K562 (cell line): ENCODE measurements at regions not wholly inside any gene's neighbourhood (a gene's known extent, or its start where the extent isn't known, plus 50 kb on each side); places are given as distances from the start of the nearest gene placed in this dataset.

Source experiments
- ATAC-seq: fragments of 200-7000 bp; cut with Tn5 transposase; 3 replicates; pipeline ENCODE4 v1.9.1; 2020; ENCODE audit warnings: moderate library complexity
- BruUV-seq: library from RNA; stranded (reverse); fragments of 400-500 nt; replicated peaks from 2 replicates; lab custom pipeline; 2021; lab: Mats Ljungman, UMichigan
- CTCF ChIA-PET: fragments of 300-600 bp; formaldehyde crosslinking; extraction: SDS; loops from one replicate; lab custom pipeline; 2021; ENCODE audit warnings: low intra/inter-chr PET ratio; lab: Yijun Ruan, JAX
- POLR2A ChIA-PET: fragments of 300-600, 350-650 bp; sonication (Branson Sonifier 250); formaldehyde crosslinking; extraction: SDS; loops from one replicate; lab custom pipeline; 2021; ENCODE audit warnings: antibody characterized with exemption, inconsistent platforms; lab: Yijun Ruan, JAX
- DNase-seq, 4 experiments: peaks; one replicate each; pipeline versions ENCODE4 v3.0.0 to v3.0.0-alpha.2; 2011 to 2018; ENCODE audit warnings: low spot score in 3 of 4, mixed read lengths in 3 of 4; ENCODE audit errors: extremely low read depth in 1 of 4
- FAIRE-seq: peaks from 2 replicates; lab custom pipeline; 2011; peaks lifted over from hg19 to GRCh38; lab: Jason Lieb, UNC
- H2AFZ ChIP-seq: 2 replicates; pipeline ENCODE4 v1.6.0; 2011; ENCODE audit warnings: low read depth, low read length, control low read depth, inconsistent platforms
- H3K27ac ChIP-seq: fragments of 200-600 bp; 3 replicates; pipeline ENCODE4 v1.8.0; 2011; ENCODE audit warnings: low read depth, mild to moderate bottlenecking, control low read depth, inconsistent platforms, low read length, moderate library complexity, mixed read lengths; ENCODE audit errors: extremely low read depth
- H3K27me3 ChIP-seq, 2 experiments: fragments of 300-600 bp in 1 of 2; 2 replicates in 1 of 2; 3 replicates in 1 of 2; pipeline versions ENCODE4 v1.6.0 to v1.8.0; 2011; ENCODE audit warnings: inconsistent platforms in 2 of 2, low read length in 2 of 2, mild to moderate bottlenecking in 1 of 2, mixed read lengths in 1 of 2, moderate library complexity in 1 of 2; ENCODE audit not compliant: control insufficient read depth in 2 of 2, insufficient read depth in 2 of 2
- H3K36me3 ChIP-seq: fragments of 300-600 bp; 3 replicates; pipeline ENCODE4 v1.8.0; 2011; ENCODE audit warnings: mild to moderate bottlenecking, low read length, inconsistent platforms; ENCODE audit not compliant: control insufficient read depth, insufficient read depth
- H3K4me1 ChIP-seq, 2 experiments: fragments of 200-600 bp in 1 of 2; replicated peaks in 1 of 2; 2 replicates in 1 of 2; 3 replicates in 1 of 2; pipeline versions ENCODE4 v1.5.1 to v1.8.0; 2011; ENCODE audit warnings: inconsistent platforms in 2 of 2, low read length in 2 of 2, mild to moderate bottlenecking in 1 of 2, mixed read lengths in 1 of 2, moderate library complexity in 1 of 2; ENCODE audit not compliant: control insufficient read depth in 2 of 2, insufficient read depth in 2 of 2
- H3K4me2 ChIP-seq: 2 replicates; pipeline ENCODE4 v1.6.1; 2011; ENCODE audit warnings: low read length, control low read depth, inconsistent platforms, mixed read lengths; ENCODE audit not compliant: insufficient read depth
- H3K4me3 ChIP-seq: fragments of 200-600 bp; sonication (generic), shearing (Covaris generic); 2 replicates; pipeline ENCODE4 v1.5.1; 2016; ENCODE audit warnings: control low read depth, inconsistent platforms
- H3K79me2 ChIP-seq: fragments of 200-600 bp; 3 replicates; pipeline ENCODE4 v1.8.0; 2011; ENCODE audit warnings: low read length, inconsistent platforms; ENCODE audit not compliant: control insufficient read depth, insufficient read depth
- H3K9ac ChIP-seq, 2 experiments: 2 replicates each; pipeline versions ENCODE4 v1.6.0 to v1.6.1; 2011; ENCODE audit warnings: low read depth in 2 of 2, low read length in 2 of 2, control low read depth in 1 of 2, inconsistent platforms in 1 of 2, mild to moderate bottlenecking in 1 of 2, mixed read lengths in 1 of 2; ENCODE audit not compliant: insufficient read depth in 1 of 2
- H3K9me1 ChIP-seq: one replicate; pipeline ENCODE4 v1.6.0; 2011; ENCODE audit warnings: inconsistent platforms, mild to moderate bottlenecking, low read length, moderate library complexity; ENCODE audit not compliant: control insufficient read depth, insufficient read depth
- H3K9me3 ChIP-seq: replicated peaks from 2 replicates; pipeline ENCODE4 v1.5.1; 2011; ENCODE audit warnings: low read depth, low read length, inconsistent platforms; ENCODE audit not compliant: control insufficient read depth, insufficient read depth
- H4K20me1 ChIP-seq: replicated peaks from 2 replicates; pipeline ENCODE4 v1.6.1; 2011; ENCODE audit warnings: low read length, inconsistent platforms, mixed read lengths; ENCODE audit not compliant: control insufficient read depth, insufficient read depth
- HDAC2 ChIP-seq: fragments of 450-650 bp; IDR thresholded peaks from 2 replicates; pipeline ENCODE4 v1.6.1; 2016; ENCODE audit warnings: mild to moderate bottlenecking
- REST ChIP-seq, 2 experiments: fragments of 450-650 bp; formaldehyde crosslinking in 1 of 2; IDR thresholded peaks; 2 replicates each; pipeline versions ENCODE4 v1.4.0 to v1.6.1; 2014 to 2020; ENCODE audit warnings: mild to moderate bottlenecking in 2 of 2, borderline replicate concordance in 1 of 2, low read depth in 1 of 2
- RFX5 ChIP-seq: IDR thresholded peaks from 2 replicates; pipeline ENCODE4 v1.6.1; 2011; ENCODE audit warnings: low read depth, mild to moderate bottlenecking, improper control_type of control experiment, low read length
- YY1 ChIP-seq, 3 experiments: IDR thresholded peaks; 2 replicates each; pipeline ENCODE4 v1.6.1; 2011; ENCODE audit warnings: low read length in 2 of 3, mild to moderate bottlenecking in 2 of 3, moderate library complexity in 2 of 3, borderline replicate concordance in 1 of 3, control low read depth in 1 of 3, low read depth in 1 of 3; ENCODE audit not compliant: insufficient read depth in 3 of 3, insufficient replicate concordance in 2 of 3, control insufficient read depth in 1 of 3, insufficient read length in 1 of 3; ENCODE audit errors: extremely low read depth in 1 of 3
- WGBS: fragments of 100-300 bp; shearing (Covaris generic); methylation state at CpG from one replicate; pipeline ENCODE4 v1.1.6; 2016; ENCODE audit warnings: low coverage, mixed read lengths; ENCODE audit not compliant: insufficient coverage; ENCODE audit errors: missing lambda C conversion rate; 5-methylcytosine and 5-hydroxymethylcytosine counted together
- in situ Hi-C: fragments of 300-500 bp; cut with MboI; formaldehyde crosslinking; loops from 4 replicates; pipeline ENCODE4 v1.15.0; 2018; ENCODE audit warnings: inconsistent platforms, mixed read lengths
- intact Hi-C: fragments of 100-400 bp; cut with micrococcal nuclease; formaldehyde crosslinking; loops from 2 replicates; pipeline ENCODE4 v1.14.2; 2022

GRCh38 chr2:15850534-15850933, 89.8 kb upstream of the MYCN start:
- TF ChIP-seq REST (IDR thresholded peaks at IDR 0.05; ENCODE audit: borderline replicate concordance): no peak
- no peak for TF ChIP-seq REST (CRISPR knock-in tag; IDR thresholded peaks at IDR 0.05; ENCODE audit: low read depth)
- TF ChIP-seq HDAC2: no peak
- TF ChIP-seq RFX5: no peak
- no peak for TF ChIP-seq YY1 (IDR thresholded peaks at IDR 0.05; ENCODE audit: borderline replicate concordance in 1 of 3, control insufficient read depth in 1 of 3, extremely low read depth in 1 of 3, insufficient read depth in 3 of 3, insufficient read length in 1 of 3, insufficient replicate concordance in 2 of 3, low read depth in 1 of 3, low read length in 2 of 3)
- TF ChIP-seq, all 486 proteins: peak for 0
- ChIA-PET CTCF (no interaction called here), POLR2A (interaction anchor here (0.6 kb wide), 1 partner anchor 39 kb away, joined by 4 read pairs; no protein-coding TSS in a partner anchor)
- WGBS: 0% methylated on average over 1 of the region's 1 CpG
- intact Hi-C loops: no loop called here
- in situ Hi-C loops: no loop called here
- Histone ChIP-seq H3K4me1 (no peaks in the 10 kb centered on the region), H3K4me3 (no peak overlapping the region), H3K79me2 (no peaks in the 10 kb centered on the region), H3K9ac (no peak overlapping the region), H3K4me2 (no peak overlapping the region), H4K20me1 (0 out of 2 replicates have a peak, but pooled peaks cover 5% of the 10 kb centered on the region), H3K27ac (no peak overlapping the region), H3K27me3 (peaks cover 0 to 20% of the 10 kb centered on the region in 2 experiments; a peak in 2 of 5 replicates), H3K9me3 (no peaks in the 10 kb centered on the region), H3K9me1 (no peaks in the 10 kb centered on the region), H2AFZ (no peak overlapping the region), H3K36me3 (no peaks in the 10 kb centered on the region)
- no peak for FAIRE-seq
- DNase-seq: no peak
- no peak for ATAC-seq
- BruUV-seq: no TSS peak
